ENCODE measurements at regions not wholly inside any gene's neighbourhood (a gene's known extent, or its start where the extent isn't known, plus 50 kb on each side); places are given as distances from the start of the nearest gene placed in this dataset.

- WGBS, 2 donors: 33 to 36% methylated on average over 14 of the region's 14 CpGs
- H3K27ac ChIP-seq (ENCODE audit: low read depth in 2 of 2, low read length in 1 of 2): peak overlapping the region in 1 of 2 donors; percentile 13
- peaks cover 2 to 8% of the 10 kb centered on the region in 2 donors for H3K4me1 ChIP-seq (ENCODE audit: control insufficient read depth in 2 of 2, insufficient read depth in 2 of 2, low read length in 1 of 2)
- H3K4me3 ChIP-seq (ENCODE audit: low read depth in 1 of 2, low read length in 2 of 2): peak overlapping the region in 1 of 2 donors; percentile 8
- H3K27me3 ChIP-seq (ENCODE audit: control insufficient read depth in 1 of 2, insufficient read depth in 2 of 2, low read length in 2 of 2): no peaks in the 10 kb centered on the region
- H3K36me3 ChIP-seq (ENCODE audit: control insufficient read depth in 2 of 2, insufficient read depth in 2 of 2, low read length in 1 of 2): no peaks in the 10 kb centered on the region
- no peaks in the 10 kb centered on the region for H3K9me3 ChIP-seq (ENCODE audit: control insufficient read depth in 2 of 2, insufficient read depth in 1 of 2, low read depth in 1 of 2, low read length in 1 of 2)
These were observed 107.4 kb upstream of the SLC4A4 start for GRCh38 chr4:71231129-71232055.

GRCh38 chr4:71232056-71232430, 106.8 kb upstream of the SLC4A4 start:
- Histone ChIP-seq H3K27ac (ENCODE audit: low read depth in 2 of 2, low read length in 1 of 2) (no peak overlapping the region), H3K36me3 (ENCODE audit: control insufficient read depth in 2 of 2, insufficient read depth in 2 of 2, low read length in 1 of 2) (no peaks in the 10 kb centered on the region), H3K4me1 (ENCODE audit: control insufficient read depth in 2 of 2, insufficient read depth in 2 of 2, low read length in 1 of 2) (peaks cover 2 to 8% of the 10 kb centered on the region in 2 donors), H3K4me3 (ENCODE audit: low read depth in 1 of 2, low read length in 2 of 2) (no peak overlapping the region), H3K27me3 (ENCODE audit: control insufficient read depth in 1 of 2, insufficient read depth in 2 of 2, low read length in 2 of 2) (no peaks in the 10 kb centered on the region), H3K9me3 (ENCODE audit: control insufficient read depth in 2 of 2, insufficient read depth in 1 of 2, low read depth in 1 of 2, low read length in 1 of 2) (no peaks in the 10 kb centered on the region)
- 56 to 71% methylated on average over 1 of the region's 1 CpG for WGBS, 2 donors

DNA sequence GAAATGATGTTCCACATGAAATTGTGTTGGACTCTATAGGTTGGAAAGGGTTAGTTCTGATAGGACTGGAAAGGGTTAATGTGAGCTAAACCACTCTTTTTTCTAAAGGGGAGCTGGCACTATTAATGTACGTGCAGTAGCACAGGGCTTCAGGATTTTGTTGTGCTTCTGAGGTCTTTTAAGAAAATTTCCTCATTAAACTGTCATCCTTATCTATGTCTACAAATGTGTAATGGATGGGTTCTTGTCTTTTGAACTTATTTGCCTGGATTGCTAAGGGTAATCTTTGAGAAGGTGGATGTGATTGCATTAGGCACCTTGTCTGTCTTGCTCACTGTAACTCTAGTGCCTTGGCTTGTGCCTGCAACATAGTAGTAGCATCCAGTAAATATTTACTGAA, 106.0 kb upstream of the SLC4A4 start:
- no peak overlapping the region for H3K4me3 ChIP-seq (ENCODE audit: low read depth in 1 of 2, low read length in 2 of 2)
- no peak overlapping the region for H3K27ac ChIP-seq (ENCODE audit: low read depth in 2 of 2, low read length in 1 of 2)
- 69 to 74% methylated on average over 1 of the region's 1 CpG for WGBS, 2 donors
- no peaks in the 10 kb centered on the region for H3K9me3 ChIP-seq (ENCODE audit: control insufficient read depth in 2 of 2, insufficient read depth in 1 of 2, low read depth in 1 of 2, low read length in 1 of 2)
- H3K27me3 ChIP-seq (ENCODE audit: control insufficient read depth in 1 of 2, insufficient read depth in 2 of 2, low read length in 2 of 2): no peaks in the 10 kb centered on the region
- no peaks in the 10 kb centered on the region for H3K36me3 ChIP-seq (ENCODE audit: control insufficient read depth in 2 of 2, insufficient read depth in 2 of 2, low read length in 1 of 2)
- H3K4me1 ChIP-seq (ENCODE audit: control insufficient read depth in 2 of 2, insufficient read depth in 2 of 2, low read length in 1 of 2): peaks cover 2 to 8% of the 10 kb centered on the region in 2 donors

DNA sequence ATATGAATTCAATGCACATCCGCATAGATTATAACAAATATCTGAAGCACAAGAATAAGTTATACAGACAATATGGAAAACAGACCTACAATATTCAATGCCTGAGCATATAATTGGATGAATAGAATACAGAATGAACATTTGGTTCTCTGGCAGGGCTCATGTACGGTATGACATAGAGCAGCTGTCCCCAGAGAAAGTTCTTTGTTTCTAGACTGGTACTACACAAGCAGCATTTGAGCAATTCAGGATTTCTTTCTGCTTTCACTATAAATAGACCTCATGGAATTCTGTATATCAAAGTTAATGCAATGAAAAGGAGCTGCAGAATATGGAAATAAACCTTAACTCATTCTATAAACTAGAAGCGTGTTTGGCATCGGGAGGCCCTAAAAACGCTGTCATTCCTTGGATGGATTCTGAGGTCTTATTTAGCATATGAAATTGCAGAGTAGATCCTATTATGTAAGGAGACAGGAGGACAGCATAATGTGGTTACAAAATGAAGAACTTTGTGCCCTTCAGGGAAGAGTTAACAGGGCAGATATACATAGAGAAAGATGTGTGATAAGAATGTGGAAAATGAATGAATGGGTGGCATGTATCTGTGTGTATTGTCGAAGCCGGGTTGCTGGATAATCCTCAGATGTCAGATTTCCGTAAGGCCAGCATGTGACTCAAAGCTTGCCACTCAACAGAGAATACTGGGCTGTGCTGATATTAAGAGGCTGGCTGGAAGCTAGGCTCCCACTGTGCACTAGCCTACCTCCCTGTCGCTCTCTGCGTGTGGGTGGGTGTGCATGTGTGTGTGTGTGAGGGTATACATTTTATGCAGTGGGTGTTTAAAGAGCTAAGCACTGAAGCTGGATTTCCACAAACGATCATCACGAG, 103.3 kb upstream of the SLC4A4 start:
- H3K9me3 ChIP-seq (ENCODE audit: control insufficient read depth in 2 of 2, insufficient read depth in 1 of 2, low read depth in 1 of 2, low read length in 1 of 2): no peaks in the 10 kb centered on the region
- no peaks in the 10 kb centered on the region for H3K27me3 ChIP-seq (ENCODE audit: control insufficient read depth in 1 of 2, insufficient read depth in 2 of 2, low read length in 2 of 2)
- H3K4me3 ChIP-seq (ENCODE audit: low read depth in 1 of 2, low read length in 2 of 2): no peak overlapping the region
- H3K27ac ChIP-seq (ENCODE audit: low read depth in 2 of 2, low read length in 1 of 2): no peak overlapping the region
- 58 to 60% methylated on average over 12 of the region's 12 CpGs for WGBS, 2 donors
- H3K36me3 ChIP-seq (ENCODE audit: control insufficient read depth in 2 of 2, insufficient read depth in 2 of 2, low read length in 1 of 2): no peaks in the 10 kb centered on the region
- peaks cover 2 to 6% of the 10 kb centered on the region in 2 donors for H3K4me1 ChIP-seq (ENCODE audit: control insufficient read depth in 2 of 2, insufficient read depth in 2 of 2, low read length in 1 of 2)

GRCh38 chr4:71236226-71236625, 102.6 kb upstream of the SLC4A4 start:
- Histone ChIP-seq H3K9me3 (ENCODE audit: control insufficient read depth in 2 of 2, insufficient read depth in 1 of 2, low read depth in 1 of 2, low read length in 1 of 2) (no peaks in the 10 kb centered on the region), H3K27me3 (ENCODE audit: control insufficient read depth in 1 of 2, insufficient read depth in 2 of 2, low read length in 2 of 2) (no peaks in the 10 kb centered on the region), H3K4me3 (ENCODE audit: low read depth in 1 of 2, low read length in 2 of 2) (no peak overlapping the region), H3K27ac (ENCODE audit: low read depth in 2 of 2, low read length in 1 of 2) (no peak overlapping the region), H3K4me1 (ENCODE audit: control insufficient read depth in 2 of 2, insufficient read depth in 2 of 2, low read length in 1 of 2) (no peaks in the 10 kb centered on the region), H3K36me3 (ENCODE audit: control insufficient read depth in 2 of 2, insufficient read depth in 2 of 2, low read length in 1 of 2) (no peaks in the 10 kb centered on the region)
- 87% methylated on average over 4 of the region's 4 CpGs for WGBS, 2 donors

DNA sequence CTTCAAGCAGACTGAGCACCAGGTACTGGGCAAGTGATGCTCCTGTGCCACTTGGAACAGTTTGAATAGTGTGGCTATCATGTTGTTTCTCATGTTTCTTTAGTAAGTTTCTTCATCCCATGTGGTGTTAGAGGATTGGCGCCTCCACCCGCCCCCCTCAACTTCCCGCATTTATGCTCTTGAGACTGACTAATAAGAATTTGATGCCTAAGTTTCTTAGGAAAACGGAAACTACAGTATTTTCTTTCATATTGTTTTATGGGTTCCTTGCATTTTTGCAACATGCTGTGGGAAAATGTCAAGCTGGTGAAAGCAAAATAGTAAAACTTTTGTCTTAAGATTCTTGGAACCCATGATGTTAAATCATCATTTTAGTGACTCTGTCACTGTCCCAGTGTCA, 101.2 kb upstream of the SLC4A4 start:
- H3K27me3 ChIP-seq (ENCODE audit: control insufficient read depth in 1 of 2, insufficient read depth in 2 of 2, low read length in 2 of 2): no peaks in the 10 kb centered on the region
- no peak overlapping the region for H3K4me3 ChIP-seq (ENCODE audit: low read depth in 1 of 2, low read length in 2 of 2)
- no peaks in the 10 kb centered on the region for H3K4me1 ChIP-seq (ENCODE audit: control insufficient read depth in 2 of 2, insufficient read depth in 2 of 2, low read length in 1 of 2)
- no peaks in the 10 kb centered on the region for H3K36me3 ChIP-seq (ENCODE audit: control insufficient read depth in 2 of 2, insufficient read depth in 2 of 2, low read length in 1 of 2)
- no peak overlapping the region for H3K27ac ChIP-seq (ENCODE audit: low read depth in 2 of 2, low read length in 1 of 2)
- H3K9me3 ChIP-seq (ENCODE audit: control insufficient read depth in 2 of 2, insufficient read depth in 1 of 2, low read depth in 1 of 2, low read length in 1 of 2): no peaks in the 10 kb centered on the region
- WGBS, 2 donors: 90 to 93% methylated on average over 4 of the region's 4 CpGs

- Histone ChIP-seq H3K4me3 (ENCODE audit: low read depth in 1 of 2, low read length in 2 of 2) (no peak overlapping the region), H3K27me3 (ENCODE audit: control insufficient read depth in 1 of 2, insufficient read depth in 2 of 2, low read length in 2 of 2) (no peaks in the 10 kb centered on the region), H3K36me3 (ENCODE audit: control insufficient read depth in 2 of 2, insufficient read depth in 2 of 2, low read length in 1 of 2) (no peaks in the 10 kb centered on the region), H3K27ac (ENCODE audit: low read depth in 2 of 2, low read length in 1 of 2) (no peak overlapping the region), H3K4me1 (ENCODE audit: control insufficient read depth in 2 of 2, insufficient read depth in 2 of 2, low read length in 1 of 2) (no peaks in the 10 kb centered on the region), H3K9me3 (ENCODE audit: control insufficient read depth in 2 of 2, insufficient read depth in 1 of 2, low read depth in 1 of 2, low read length in 1 of 2) (no peaks in the 10 kb centered on the region)
- WGBS, 2 donors: 51 to 54% methylated on average over 2 of the region's 2 CpGs
These were observed 99.5 kb upstream of the SLC4A4 start for GRCh38 chr4:71239365-71239764.

- no peaks in the 10 kb centered on the region for H3K27me3 ChIP-seq (ENCODE audit: control insufficient read depth in 1 of 2, insufficient read depth in 2 of 2, low read length in 2 of 2)
- no peak overlapping the region for H3K27ac ChIP-seq (ENCODE audit: low read depth in 2 of 2, low read length in 1 of 2)
- no peak overlapping the region for H3K4me3 ChIP-seq (ENCODE audit: low read depth in 1 of 2, low read length in 2 of 2)
- H3K36me3 ChIP-seq (ENCODE audit: control insufficient read depth in 2 of 2, insufficient read depth in 2 of 2, low read length in 1 of 2): no peaks in the 10 kb centered on the region
- 89 to 94% methylated on average over 1 of the region's 1 CpG for WGBS, 2 donors
- no peaks in the 10 kb centered on the region for H3K4me1 ChIP-seq (ENCODE audit: control insufficient read depth in 2 of 2, insufficient read depth in 2 of 2, low read length in 1 of 2)
- no peaks in the 10 kb centered on the region for H3K9me3 ChIP-seq (ENCODE audit: control insufficient read depth in 2 of 2, insufficient read depth in 1 of 2, low read depth in 1 of 2, low read length in 1 of 2)
These were observed 98.7 kb upstream of the SLC4A4 start for GRCh38 chr4:71240094-71240493.

DNA sequence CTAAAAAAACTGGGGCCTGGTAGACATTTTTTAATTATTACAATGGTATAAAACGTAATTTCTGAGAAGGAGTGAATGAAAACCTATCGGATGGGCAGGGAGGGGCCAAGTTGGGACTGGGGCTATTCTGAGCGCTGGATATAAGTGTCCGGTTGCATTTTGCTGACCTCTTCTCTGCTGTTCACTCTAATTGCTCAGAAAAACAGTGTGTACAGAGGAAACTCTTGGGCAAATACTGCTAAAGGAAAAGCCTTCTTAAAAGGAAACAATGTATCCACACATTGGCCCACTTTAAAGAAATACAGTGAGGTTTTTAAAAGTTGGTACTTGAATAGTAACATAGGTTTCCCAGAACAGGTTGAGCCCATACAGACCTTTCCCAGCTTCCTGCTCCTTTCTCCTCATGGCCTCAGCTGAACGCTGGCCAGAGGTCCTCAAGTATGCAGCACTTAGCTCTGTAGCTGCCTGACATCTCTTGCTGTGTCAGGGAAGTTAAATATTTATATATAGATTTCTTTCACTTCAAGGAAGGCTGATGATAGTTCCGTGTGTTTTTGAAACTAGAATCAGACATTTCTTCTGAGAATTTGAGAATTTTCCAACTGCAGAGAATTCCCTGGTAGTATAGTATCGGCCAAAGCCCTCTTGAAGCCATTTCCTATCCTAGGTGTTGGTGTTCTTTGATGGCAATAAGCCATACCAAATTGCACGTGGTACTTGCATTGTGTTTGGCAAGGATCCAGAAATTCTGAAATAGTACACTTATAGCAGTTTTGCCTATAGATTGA, 97.1 kb upstream of the SLC4A4 start:
- no peaks in the 10 kb centered on the region for H3K9me3 ChIP-seq (ENCODE audit: control insufficient read depth in 2 of 2, insufficient read depth in 1 of 2, low read depth in 1 of 2, low read length in 1 of 2)
- no peaks in the 10 kb centered on the region for H3K36me3 ChIP-seq (ENCODE audit: control insufficient read depth in 2 of 2, insufficient read depth in 2 of 2, low read length in 1 of 2)
- WGBS, 2 donors: 58 to 63% methylated on average over 8 of the region's 8 CpGs
- no peak overlapping the region for H3K4me3 ChIP-seq (ENCODE audit: low read depth in 1 of 2, low read length in 2 of 2)
- H3K27me3 ChIP-seq (ENCODE audit: control insufficient read depth in 1 of 2, insufficient read depth in 2 of 2, low read length in 2 of 2): no peaks in the 10 kb centered on the region
- no peak overlapping the region for H3K27ac ChIP-seq (ENCODE audit: low read depth in 2 of 2, low read length in 1 of 2)
- no peaks in the 10 kb centered on the region for H3K4me1 ChIP-seq (ENCODE audit: control insufficient read depth in 2 of 2, insufficient read depth in 2 of 2, low read length in 1 of 2)
